ENCODE measurements at regions not wholly inside any gene's neighbourhood (a gene's known extent, or its start where the extent isn't known, plus 50 kb on each side); places are given as distances from the start of the nearest gene placed in this dataset.
A peak's percentile ranks its signal among the peaks of the same experiment; 100 is the strongest.

DNA sequence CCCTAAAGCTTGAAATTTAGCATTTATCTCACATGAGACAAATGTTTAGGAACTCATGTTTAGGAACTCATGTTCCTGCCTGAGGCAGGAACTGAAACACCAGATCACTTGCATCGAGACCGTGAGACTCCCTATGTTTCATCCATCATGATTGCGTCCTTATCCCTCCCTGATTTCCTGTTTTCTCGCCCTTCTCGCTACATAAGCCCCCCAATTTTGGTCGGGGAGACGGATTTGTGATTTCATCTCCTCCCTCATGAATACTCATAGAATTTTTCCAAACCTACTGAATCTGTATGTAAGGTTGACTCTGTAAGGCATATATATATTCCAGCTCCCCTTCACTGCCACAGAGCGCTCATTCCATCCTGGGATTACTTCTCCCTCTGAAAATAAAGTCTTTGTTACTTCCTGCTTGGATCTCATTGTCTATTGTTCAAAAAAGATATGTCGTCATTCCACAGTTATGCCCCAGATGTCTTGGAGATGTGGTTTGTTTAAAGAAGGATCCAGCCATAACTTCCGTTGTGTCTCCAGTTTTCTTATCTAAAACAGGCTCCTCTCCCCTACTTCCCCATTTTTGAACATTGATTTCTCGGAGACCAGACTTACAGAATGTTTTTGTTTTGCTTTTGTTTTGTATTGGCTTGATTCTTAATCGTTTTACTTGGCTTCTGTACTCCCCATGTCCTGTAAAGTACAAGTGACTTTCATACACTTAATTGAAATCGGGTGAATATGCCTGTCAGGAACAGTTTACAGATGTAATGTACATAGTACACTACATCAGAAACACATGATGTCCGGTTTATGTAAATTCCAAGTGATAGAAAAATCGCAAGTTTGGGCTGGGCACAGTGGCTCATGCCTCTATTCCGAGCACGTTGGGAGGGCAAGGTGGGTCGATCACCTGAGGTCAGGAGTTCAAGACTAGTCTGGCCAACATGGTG, 118.7 kb downstream of the HFE start:
- ATAC-seq = peak; percentile 55
- intact Hi-C loops (cut with DNase I) = no loop called here
- no peak for DNase-seq (ENCODE audit: low spot score)

DNA sequence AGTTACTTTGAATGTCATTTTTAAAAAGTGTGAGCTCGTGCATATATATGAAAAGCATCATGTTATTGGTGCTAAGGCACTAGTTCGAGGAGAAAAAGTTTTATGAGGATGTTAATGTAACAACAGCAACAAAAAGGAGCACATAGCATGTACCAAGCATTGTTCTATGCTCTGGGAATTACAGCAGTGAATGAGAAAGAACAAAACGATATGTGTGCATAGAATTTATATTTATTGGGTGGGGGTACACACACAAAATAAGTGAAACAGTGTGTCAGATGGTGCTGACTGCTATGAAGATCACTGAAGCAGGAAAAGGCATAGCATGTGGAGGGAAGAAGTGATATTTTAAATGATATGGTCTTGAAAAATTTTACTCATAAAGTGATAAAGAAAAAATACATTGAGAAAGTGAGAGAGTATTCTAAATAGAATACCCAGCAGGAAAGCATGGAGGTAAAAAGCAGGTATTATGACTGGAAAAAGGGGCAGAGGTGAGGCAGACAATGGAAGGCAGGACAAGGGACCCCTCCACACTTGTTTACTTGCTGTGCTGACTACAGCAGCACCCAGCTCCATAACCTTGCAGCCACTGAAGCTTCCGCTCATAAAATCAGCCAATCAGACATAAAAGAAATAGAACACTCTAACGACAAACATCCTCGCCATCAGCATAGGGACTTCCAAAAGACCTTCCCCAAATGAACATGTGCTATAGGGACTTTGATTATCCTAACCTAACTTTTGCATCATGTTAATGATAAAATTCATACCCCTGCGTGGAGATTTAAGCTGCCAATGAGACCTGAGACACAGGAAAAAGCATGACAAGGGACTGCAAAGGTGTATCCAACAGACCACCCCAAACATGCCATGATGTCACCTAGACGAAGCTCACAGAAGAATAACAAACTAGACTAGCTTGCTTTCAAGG, 119.9 kb downstream of the HFE start:
- ATAC-seq = no peak

DNA sequence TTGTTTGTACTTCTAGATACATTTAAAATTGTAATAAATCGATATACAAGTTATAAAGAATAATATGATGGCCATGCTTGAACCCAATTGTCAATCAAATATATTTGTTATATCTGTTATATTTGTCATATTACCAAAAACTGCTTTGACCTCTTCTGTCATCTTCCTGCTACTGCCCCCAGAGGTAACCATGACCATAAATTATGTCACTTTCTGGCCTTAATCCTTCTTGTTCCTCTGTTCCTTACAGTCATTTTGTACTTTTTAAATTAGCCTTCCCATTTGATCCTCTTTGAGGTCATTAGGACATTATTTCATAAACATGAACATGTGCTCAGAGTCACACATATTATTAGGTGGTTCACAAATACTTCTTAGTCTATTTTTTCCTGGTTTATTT, 124.7 kb downstream of the HFE start:
- DNase-seq (ENCODE audit: low spot score) = no peak
- no peak for ATAC-seq
- intact Hi-C loops (cut with DNase I) = no loop called here

More for the DNA sequence above, 119.9 kb downstream of the HFE start:
- no peak for DNase-seq (ENCODE audit: low spot score)
- intact Hi-C loops (cut with DNase I) = no loop called here

DNA sequence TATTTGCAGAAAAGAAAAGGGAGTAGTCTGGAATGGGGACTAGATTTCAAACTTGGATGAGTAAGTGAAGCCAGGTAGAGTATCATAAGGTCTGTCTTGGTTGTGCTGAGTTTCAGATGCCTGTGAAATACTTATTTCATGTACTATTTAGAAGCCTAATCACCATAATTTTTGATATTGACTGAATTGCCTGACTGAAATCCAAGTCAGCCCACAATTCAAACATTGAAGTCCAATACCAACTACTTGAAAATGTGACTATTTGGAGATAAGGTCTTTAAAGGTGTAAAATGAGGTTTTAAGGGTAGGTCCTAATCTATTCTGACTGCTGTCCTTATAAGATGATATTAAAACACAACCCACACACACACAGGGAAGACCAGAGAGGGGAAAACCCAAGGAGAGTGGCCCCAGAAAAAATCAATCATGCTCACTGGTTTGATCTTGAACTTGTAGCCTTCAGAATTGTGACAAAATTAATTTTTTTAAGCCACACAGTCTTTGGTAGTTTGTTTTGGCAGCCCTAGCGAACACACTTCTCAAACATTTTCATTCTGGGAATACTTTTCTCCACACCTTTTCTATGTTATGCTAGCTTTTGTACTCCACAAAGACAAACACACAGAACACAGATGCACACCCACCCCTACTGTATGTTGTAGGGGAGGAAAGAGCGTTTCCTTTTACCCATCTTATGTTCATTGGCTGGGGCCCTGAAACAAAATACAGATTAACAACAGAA, 126.3 kb downstream of the HFE start:
- ATAC-seq (no peak), DNase-seq (ENCODE audit: low spot score) (no peak)
- intact Hi-C loops (cut with DNase I) = no loop called here

DNA sequence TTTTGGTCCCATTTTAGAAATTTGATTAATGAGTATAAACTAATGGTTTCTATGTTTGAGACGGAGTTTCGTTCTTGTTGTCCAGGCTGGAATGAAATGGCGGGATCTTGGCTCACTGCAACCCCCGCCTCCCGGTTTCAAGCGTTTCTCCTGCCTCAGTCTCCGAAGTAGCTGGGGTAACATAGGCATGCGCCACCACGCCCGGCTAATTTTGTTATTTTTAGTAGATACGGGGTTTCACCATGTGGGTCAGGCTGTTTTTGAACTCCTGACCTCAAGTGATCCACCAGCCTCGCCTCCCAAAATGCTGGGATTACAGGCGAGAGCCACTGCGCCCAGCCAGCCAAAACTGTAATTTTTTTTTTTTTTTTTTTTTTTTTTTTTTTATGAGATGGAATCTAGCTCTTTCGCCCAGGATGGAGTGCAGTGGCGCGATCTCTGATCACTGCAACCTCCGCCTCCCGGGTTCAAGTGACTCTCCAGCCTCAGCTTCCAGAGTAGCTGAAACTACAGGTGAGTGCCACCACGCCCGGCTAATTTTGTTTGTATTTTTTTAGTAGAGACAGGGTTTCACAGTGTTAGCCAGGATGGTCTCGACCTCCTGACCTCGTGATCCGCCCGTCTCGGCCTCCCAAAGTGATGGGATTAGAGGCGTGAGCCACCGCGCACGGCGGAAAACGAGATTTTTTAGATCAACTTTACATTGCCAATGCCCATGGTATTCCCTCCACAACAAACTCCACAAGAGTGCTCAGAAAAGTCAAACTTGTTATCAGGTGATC, 127.8 kb downstream of the HFE start:
- ATAC-seq = no peak
- DNase-seq (ENCODE audit: low spot score) = no peak
- intact Hi-C loops (cut with DNase I) = loop anchor here (5.0 kb wide), 1 partner anchor 458 kb away; no protein-coding TSS in a partner anchor

DNA sequence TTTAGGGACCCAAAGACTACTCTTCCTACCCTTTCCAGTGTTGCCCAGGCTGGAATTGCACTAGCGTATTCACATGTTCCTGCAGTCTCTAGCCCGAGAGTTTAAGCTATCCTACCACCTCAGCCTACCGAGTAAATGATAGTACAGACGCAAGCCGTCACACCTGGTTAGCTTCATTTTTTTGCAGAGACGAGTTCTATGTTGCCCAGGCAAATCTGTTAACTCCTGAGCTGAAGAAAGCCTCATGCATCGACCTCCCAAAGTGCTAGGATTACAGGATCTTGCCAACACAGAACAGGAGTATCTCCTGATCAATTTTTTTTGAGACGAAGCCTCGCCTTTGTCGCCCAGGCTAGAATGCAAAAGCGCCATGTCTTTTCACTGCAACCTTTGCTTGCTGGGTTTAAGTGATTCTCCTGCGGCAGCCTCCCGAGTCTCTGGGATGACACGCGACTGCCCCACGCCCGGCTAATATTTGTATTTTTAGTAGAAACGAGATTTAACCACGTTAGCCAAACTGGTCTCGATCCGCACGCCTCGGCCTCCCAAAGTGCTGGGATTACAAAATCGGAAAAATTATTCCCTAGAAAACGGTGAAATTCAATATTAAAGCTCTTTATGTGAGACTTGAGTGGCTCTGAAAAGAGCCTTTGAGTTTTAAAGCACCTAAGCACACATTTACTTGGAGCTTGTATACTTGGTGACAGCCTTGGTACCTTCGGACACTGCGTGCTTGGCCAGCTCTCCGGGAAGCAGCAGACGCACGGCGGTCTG, 128.5 kb downstream of the HFE start:
- DNase-seq (ENCODE audit: low spot score) = no peak
- intact Hi-C loops (cut with DNase I) = loop anchor here (5.0 kb wide), 1 partner anchor 458 kb away; no protein-coding TSS in a partner anchor
- ATAC-seq = peak; percentile 70

DNA sequence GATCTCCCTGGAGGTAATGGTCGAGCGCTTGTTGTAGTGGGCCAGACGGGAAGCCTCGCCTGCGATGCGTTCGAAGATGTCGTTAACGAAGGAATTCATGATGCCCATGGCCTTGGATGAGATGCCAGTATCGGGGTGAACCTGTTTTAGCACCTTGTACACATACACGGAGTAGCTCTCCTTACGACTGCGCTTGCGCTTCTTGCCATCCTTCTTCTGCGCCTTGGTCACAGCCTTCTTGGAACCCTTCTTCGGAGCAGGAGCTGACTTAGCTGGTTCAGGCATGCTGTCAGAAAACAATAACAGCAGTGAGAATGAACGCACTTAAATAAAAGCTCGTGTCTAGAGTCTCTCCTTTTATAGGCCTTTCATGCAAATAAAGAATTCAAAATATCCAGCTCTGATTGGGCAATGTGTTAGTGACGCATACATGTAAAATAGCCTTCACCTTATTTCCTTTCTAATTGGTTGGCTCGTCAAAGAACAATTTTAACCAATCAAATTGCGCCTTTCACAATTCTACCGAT, 129.2 kb downstream of the HFE start:
- DNase-seq (ENCODE audit: low spot score) (no peak), ATAC-seq (peak; percentile 91)
- intact Hi-C loops (cut with DNase I) = loop anchor here (5.0 kb wide), 1 partner anchor 459 kb away; no protein-coding TSS in a partner anchor

DNA sequence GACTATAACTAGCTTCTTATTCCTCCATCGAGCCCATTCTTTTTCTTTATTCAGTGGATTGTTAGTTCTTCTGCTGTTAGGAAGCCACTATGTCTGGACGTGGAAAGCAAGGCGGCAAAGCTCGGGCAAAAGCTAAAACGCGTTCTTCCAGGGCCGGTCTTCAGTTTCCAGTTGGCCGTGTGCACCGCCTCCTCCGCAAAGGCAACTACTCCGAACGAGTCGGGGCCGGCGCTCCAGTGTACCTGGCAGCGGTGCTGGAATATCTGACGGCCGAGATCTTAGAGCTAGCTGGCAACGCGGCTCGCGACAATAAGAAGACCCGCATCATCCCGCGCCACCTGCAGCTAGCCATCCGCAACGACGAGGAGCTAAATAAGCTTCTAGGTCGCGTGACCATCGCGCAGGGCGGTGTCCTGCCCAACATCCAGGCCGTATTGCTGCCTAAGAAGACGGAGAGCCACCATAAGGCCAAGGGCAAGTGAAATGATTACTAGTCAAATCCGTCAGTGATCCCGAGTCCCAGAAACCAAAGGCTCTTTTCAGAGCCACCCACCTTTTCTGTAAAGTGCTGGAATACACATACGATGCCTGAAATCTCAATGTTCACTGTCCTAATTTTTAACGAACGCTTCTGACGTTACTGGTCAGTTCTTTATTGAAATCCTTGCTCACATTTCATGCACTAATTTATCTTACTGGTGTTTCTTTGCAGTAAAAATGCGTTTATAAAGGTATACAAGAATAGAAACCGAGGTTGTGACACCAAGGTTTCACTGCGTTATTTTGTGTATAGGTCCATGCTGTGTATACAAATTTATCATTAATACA, 129.9 kb downstream of the HFE start:
- DNase-seq (ENCODE audit: low spot score) (peak; percentile 86), ATAC-seq (peak; percentile 79)
- intact Hi-C loops (cut with DNase I) = loop anchor here (5.0 kb wide), 1 partner anchor 460 kb away; no protein-coding TSS in a partner anchor

DNA sequence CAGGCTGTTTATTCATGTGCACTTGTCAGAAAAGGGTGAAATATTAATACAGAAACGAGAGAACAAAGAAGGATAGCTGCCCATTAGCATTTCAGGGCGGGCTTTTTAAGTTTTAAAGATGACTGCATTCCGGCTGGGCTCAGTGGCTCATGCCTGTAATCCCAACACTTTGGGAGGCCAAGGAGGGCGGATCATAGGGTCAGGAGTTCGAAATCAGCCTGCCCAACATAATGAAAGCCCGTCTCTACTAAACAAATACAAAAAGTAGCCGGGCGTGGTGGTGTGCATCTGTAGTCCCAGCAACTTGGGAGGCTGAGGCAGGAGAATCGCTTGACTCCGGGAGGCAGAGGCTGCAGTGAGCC, 130.5 kb downstream of the HFE start:
- intact Hi-C loops (cut with DNase I) = loop anchor here (5.0 kb wide), 1 partner anchor 460 kb away; no protein-coding TSS in a partner anchor
- ATAC-seq (no peak), DNase-seq (ENCODE audit: low spot score) (no peak)

DNA sequence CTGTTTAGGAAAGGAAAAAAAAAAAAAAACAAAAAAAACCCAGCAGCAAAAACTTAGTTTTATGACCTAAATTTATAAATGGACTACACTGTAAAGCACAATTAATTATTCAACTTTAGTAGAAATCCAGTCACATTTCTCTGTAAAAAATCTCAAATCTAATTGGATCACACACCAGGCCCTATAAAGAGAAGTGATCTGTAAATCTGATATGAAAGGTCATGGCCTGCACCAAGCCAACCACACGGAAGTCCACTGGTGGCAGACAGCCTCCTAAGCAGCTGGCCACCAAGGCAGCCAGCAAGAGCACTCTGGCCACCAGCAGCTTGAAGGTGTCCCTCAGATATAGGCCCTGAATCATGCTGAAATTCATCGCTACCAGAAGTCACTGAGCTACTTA, 131.6 kb downstream of the HFE start:
- intact Hi-C loops (cut with DNase I) = loop anchor here (5.0 kb wide), 1 partner anchor 462 kb away; no protein-coding TSS in a partner anchor
- ATAC-seq = no peak
- DNase-seq (ENCODE audit: low spot score) = no peak

DNA sequence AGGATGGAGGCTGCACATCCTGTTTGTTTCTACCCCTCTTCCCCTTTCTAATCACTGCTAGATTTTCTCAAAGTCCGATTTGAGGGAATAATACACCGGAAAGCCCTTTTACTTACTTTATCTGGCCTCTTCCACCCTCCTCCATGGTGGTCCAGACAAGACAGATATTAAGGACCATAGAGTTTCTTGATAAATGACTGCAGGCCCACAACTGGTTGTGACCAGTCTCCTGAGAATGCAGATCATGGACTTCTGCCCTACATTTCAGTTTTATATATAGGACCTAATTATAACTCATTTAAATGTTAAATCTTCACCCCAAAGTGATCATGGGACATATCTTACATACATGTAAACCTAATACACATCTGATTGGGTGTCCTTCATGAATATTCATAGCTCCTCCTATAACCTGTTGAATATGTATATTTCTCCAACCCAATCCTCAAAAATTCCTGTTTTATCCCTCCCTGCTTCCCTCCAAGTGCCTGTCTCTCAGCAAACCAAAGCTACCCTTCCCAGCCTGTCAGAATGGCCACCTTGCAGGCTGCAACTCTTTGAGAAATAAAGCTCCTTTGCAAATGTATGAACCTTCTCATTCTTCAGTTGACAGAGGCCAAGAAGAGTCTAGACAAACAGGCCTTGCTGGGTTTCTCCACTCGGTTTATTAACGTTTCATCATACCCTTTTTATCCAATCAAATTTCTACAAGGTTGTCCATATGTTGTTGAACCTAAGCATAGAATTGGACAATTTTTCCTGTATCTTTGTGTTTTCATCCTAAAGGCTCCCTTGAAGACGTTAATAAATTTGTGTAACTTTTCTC, 133.1 kb downstream of the HFE start:
- ATAC-seq (no peak), DNase-seq (ENCODE audit: low spot score) (no peak)
- intact Hi-C loops (cut with DNase I) = no loop called here

DNA sequence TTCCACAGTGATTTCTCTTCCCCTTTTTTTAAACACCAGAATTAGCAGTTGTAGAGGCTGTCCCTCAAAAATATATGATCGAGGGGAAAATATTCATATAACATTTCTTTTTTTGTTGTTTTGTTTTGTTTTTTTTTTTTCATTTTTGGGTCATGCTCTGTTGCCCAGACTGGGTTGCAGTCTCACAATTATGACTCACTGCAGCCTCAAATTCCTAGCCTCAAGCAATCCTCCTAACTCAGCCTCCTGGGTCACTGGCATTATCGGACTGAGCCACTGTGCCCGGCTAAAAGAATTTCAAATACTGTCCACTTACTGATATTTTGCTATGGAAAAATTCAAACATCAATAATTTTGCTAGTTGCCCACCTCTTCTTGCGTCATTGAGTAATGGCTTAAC, 134.0 kb downstream of the HFE start:
- intact Hi-C loops (cut with DNase I) = no loop called here
- no peak for ATAC-seq
- DNase-seq (ENCODE audit: low spot score) = no peak

DNA sequence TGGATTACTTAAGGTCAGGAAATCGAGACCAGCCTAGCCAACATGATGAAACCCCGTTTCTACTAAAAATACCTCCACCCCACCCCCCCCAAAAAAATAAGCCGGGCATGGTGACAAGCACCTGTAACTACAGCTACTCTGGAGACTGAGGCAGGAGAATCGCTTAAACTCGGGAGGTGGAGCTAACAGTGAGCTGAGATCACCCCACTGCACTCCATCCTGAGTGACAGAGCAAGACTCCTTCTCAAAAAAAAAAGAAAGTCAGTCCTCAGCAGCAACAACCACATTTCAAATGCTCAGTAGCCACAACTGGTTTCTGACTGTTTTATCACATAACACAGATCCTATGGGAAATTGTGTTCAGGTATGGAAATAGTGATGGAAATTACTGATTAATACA, 135.3 kb downstream of the HFE start:
- intact Hi-C loops (cut with DNase I) = no loop called here
- DNase-seq (ENCODE audit: low spot score) = no peak
- no peak for ATAC-seq

DNA sequence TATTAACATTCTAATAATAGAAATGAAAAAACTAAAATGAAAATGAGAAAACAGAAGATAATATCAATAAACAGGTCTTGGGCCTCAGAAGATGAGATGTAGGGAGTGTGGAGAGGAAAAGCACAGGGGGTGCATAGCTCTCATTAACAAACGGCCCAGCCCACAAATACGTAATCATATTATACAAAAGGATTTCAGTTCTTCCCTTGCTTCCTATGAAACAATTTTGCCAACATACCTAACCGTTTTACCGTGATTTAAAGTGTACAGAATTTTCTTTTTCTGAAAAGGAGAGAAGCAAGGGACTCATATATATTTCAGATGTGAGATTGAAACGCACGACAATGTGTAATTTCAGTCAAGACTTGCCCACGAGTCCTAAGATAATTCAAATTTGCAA, 136.0 kb downstream of the HFE start:
- intact Hi-C loops (cut with DNase I) = no loop called here
- ATAC-seq (no peak), DNase-seq (ENCODE audit: low spot score) (no peak)

DNA sequence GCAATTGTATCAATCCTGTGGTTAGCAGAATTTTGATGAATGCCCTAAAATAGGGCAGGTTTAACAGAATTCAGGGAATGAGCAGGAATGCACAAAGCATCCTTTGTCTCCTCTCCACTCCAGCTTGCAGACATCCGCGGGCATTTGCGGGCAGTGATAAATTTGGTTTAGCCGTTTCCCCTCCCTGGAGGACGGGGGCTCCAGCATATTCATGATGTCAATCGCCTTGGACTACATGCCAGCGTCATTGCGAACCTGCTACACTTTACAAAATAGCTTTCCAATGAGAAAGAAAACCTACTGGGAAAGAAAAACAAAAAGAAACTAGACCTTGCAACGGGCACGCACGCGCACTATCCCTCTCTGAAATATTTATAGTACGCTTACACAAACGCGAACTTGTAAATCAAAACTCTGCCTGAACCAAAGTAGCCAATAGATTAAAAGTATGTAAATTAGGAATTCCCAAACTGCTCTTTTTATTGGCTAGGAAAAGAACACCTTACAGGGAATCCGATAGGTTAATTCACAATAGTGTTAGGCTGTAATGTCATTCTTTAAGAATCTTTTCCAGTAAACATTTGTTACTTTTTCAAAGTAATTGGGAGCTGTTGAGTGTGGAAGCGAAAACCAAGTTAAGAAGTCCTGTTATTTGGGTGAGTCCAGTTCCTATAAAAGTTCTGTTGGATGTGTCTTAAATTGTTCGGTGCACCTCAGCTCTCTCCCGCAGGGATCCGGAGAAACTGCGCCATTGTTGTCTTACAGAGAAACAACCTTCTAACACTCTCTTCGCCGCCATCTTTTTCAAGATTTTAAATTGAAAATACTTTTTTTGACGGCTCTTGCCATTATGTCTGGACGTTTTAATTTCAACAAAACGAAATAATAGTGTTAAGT, 136.7 kb downstream of the HFE start:
- DNase-seq (ENCODE audit: low spot score) = no peak
- peak; percentile 88 for ATAC-seq
- intact Hi-C loops (cut with DNase I) = no loop called here

Data from sciatic nerve (tissue), 2 donors.